Keratinocyte (primary cell): ENCODE measurements at regions not wholly inside any gene's neighbourhood (a gene's known extent, or its start where the extent isn't known, plus 50 kb on each side); places are given as distances from the start of the nearest gene placed in this dataset.

Source experiments
- EZH2 ChIP-seq: IDR thresholded peaks from one replicate; pipeline ENCODE4 v1.6.1; 2012; ENCODE audit warnings: inconsistent platforms, mild to moderate bottlenecking, low read length, moderate library complexity
- TF ChIP-seq, protein P1 (sequence below), 3 experiments: IDR thresholded peaks in 1 of 3; conservative IDR thresholded peaks in 1 of 3; optimal IDR thresholded peaks in 1 of 3; 2 replicates in 2 of 3; 3 replicates in 1 of 3; pipeline versions ENCODE3 to v1.5.1; 2011; ENCODE audit warnings: low read length in 3 of 3, mild to moderate bottlenecking in 3 of 3, moderate library complexity in 2 of 3, control low read depth in 1 of 3, inconsistent platforms in 1 of 3; ENCODE audit not compliant: insufficient read depth in 2 of 3; ENCODE audit errors: extremely low read depth in 1 of 3

DNA sequence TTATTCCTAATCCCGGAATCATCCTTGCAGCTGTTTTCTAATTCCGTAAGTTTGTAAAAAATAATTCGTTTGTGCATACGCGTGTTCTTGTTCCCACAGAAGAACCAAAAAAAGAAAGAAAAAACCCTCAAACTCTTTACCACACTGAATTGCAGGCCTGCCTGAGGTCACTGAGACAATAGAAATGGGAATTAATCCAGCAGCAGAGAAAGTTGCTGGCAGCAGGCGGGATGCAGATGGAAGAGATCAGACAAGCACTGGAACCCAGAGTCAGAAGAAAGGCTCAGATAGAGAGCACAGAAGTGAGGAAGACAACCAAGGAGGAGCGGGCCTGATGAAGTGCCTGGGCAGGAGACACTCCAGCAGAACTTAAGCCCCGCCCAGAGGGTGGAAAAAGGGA, 141.5 kb upstream of the VWC2 start:
- TF ChIP-seq, protein P1, sequence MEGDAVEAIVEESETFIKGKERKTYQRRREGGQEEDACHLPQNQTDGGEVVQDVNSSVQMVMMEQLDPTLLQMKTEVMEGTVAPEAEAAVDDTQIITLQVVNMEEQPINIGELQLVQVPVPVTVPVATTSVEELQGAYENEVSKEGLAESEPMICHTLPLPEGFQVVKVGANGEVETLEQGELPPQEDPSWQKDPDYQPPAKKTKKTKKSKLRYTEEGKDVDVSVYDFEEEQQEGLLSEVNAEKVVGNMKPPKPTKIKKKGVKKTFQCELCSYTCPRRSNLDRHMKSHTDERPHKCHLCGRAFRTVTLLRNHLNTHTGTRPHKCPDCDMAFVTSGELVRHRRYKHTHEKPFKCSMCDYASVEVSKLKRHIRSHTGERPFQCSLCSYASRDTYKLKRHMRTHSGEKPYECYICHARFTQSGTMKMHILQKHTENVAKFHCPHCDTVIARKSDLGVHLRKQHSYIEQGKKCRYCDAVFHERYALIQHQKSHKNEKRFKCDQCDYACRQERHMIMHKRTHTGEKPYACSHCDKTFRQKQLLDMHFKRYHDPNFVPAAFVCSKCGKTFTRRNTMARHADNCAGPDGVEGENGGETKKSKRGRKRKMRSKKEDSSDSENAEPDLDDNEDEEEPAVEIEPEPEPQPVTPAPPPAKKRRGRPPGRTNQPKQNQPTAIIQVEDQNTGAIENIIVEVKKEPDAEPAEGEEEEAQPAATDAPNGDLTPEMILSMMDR (optimal IDR thresholded peaks at IDR 0.05 in 1 of 3, IDR thresholded peaks at IDR 0.05 in 1 of 3, conservative IDR thresholded peaks at IDR 0.05 in 1 of 3; ENCODE audit: extremely low read depth in 1 of 3, insufficient read depth in 2 of 3, low read length in 3 of 3) = no peak
- TF ChIP-seq EZH2 = no peak
